Mucosa of descending colon (tissue), 3 donors: ENCODE measurements at regions not wholly inside any gene's neighbourhood (a gene's known extent, or its start where the extent isn't known, plus 50 kb on each side); places are given as distances from the start of the nearest gene placed in this dataset.
"Not testable (repeated sequence)": the region's sequence is repeated elsewhere in the genome, so short reads cannot be mapped to it uniquely, and the experiment has no call there.

ENCODE experiments used
- ATAC-seq: fragments of 200-7000 bp; cut with Tn5 transposase; one replicate; pipeline ENCODE4 v1.9.1; 2020; ENCODE audit warnings: mild to moderate bottlenecking, moderate library complexity
- DNase-seq, 3 donors: peaks; one replicate each; pipeline ENCODE4 v3.0.0-alpha.2; 2020
- H3K36me3 ChIP-seq: fragments of 200-600 bp; one replicate; pipeline ENCODE4 v1.8.0; 2021; ENCODE audit warnings: low read depth, mild to moderate bottlenecking
- H3K4me1 ChIP-seq: fragments of 200-600 bp; one replicate; pipeline ENCODE4 v1.8.0; 2021; ENCODE audit warnings: low read depth, mild to moderate bottlenecking
- H3K4me3 ChIP-seq: fragments of 200-600 bp; one replicate; pipeline ENCODE4 v1.8.0; 2021; ENCODE audit warnings: mild to moderate bottlenecking
- H3K9me3 ChIP-seq: fragments of 200-600 bp; one replicate; pipeline ENCODE4 v1.8.0; 2021; ENCODE audit warnings: mild to moderate bottlenecking
- CTCF ChIP-seq: fragments of 200-600 bp; IDR thresholded peaks from one replicate; pipeline ENCODE4 v1.8.0; 2022; ENCODE audit warnings: antibody characterized with exemption, mild to moderate bottlenecking
- intact Hi-C, 2 donors: fragments of 100-400 bp; cut with DNase I in 1 of 2; cut with micrococcal nuclease in 1 of 2; formaldehyde crosslinking; loops; one replicate each; pipeline versions ENCODE4 v1.11.0 to v1.11.1; 2022; cut with DNase I, micrococcal nuclease
- donor health status: DM: no; HTN: no; CAD: no; lungs with moderate emphysema.
- donor health status: DM: no; HTN: no; CAD: no.
- donor health status: DM: no; HTN: yes; CAD: no.

GRCh38 chr1:203986887-203987461 is 85.9 kb upstream of the SOX13 start:
- no peaks in the 10 kb centered on the region for H3K9me3 ChIP-seq
- intact Hi-C loops, result no loop called here
- no peaks in the 10 kb centered on the region for H3K36me3 ChIP-seq
- H3K4me1 ChIP-seq, result no peaks in the 10 kb centered on the region
- H3K4me3 ChIP-seq, result no peak overlapping the region
- ATAC-seq (no peak), DNase-seq (no peak)
- TF ChIP-seq CTCF, result no peak

- Histone ChIP-seq H3K4me3 (no peak overlapping the region), H3K9me3 (no peaks in the 10 kb centered on the region), H3K36me3 (no peaks in the 10 kb centered on the region), H3K4me1 (no peaks in the 10 kb centered on the region)
- TF ChIP-seq CTCF, result no peak
- peak in 1 of 3 donors; percentile 43 for DNase-seq
- intact Hi-C loops, result no loop called here
- peak; percentile 40 for ATAC-seq
These were observed 82.8 kb upstream of the SOX13 start for GRCh38 chr1:203990118-203990517.

GRCh38 chr1:203992440-203992839 is 80.5 kb upstream of the SOX13 start:
- TF ChIP-seq CTCF, result no peak
- H3K4me1 ChIP-seq, result no peaks in the 10 kb centered on the region
- DNase-seq (no peak), ATAC-seq (no peak)
- H3K4me3 ChIP-seq, result no peak overlapping the region
- intact Hi-C loops, result no loop called here
- no peaks in the 10 kb centered on the region for H3K9me3 ChIP-seq
- H3K36me3 ChIP-seq, result no peaks in the 10 kb centered on the region

GRCh38 chr1:203993256-203993655 is 79.7 kb upstream of the SOX13 start:
- Histone ChIP-seq H3K4me3 (no peak overlapping the region), H3K36me3 (no peaks in the 10 kb centered on the region), H3K4me1 (no peaks in the 10 kb centered on the region), H3K9me3 (no peaks in the 10 kb centered on the region)
- ATAC-seq (no peak), DNase-seq (no peak)
- TF ChIP-seq CTCF, result no peak
- intact Hi-C loops, result no loop called here

- no peak overlapping the region for H3K4me3 ChIP-seq
- ATAC-seq (no peak), DNase-seq (no peak)
- intact Hi-C loops, result no loop called here
- no peak for TF ChIP-seq CTCF
- no peaks in the 10 kb centered on the region for H3K36me3 ChIP-seq
- H3K9me3 ChIP-seq, result peaks cover under 1% of the 10 kb centered on the region
- H3K4me1 ChIP-seq, result no peaks in the 10 kb centered on the region
These were observed 77.7 kb upstream of the SOX13 start for GRCh38 chr1:203995228-203995627.

- DNase-seq (no peak), ATAC-seq (no peak)
- H3K9me3 ChIP-seq, result peaks cover 3% of the 10 kb centered on the region
- H3K36me3 ChIP-seq, result no peaks in the 10 kb centered on the region
- no peaks in the 10 kb centered on the region for H3K4me1 ChIP-seq
- no peak overlapping the region for H3K4me3 ChIP-seq
- intact Hi-C loops, result no loop called here
- TF ChIP-seq CTCF, result no peak
These were observed 76.8 kb upstream of the SOX13 start for GRCh38 chr1:203996126-203996525.

GRCh38 chr1:203998571-203998970 is 74.3 kb upstream of the SOX13 start:
- intact Hi-C loops, H3K4me3 ChIP-seq, H3K9me3 ChIP-seq, H3K4me1 ChIP-seq, H3K36me3 ChIP-seq, DNase-seq, ATAC-seq: not testable (repeated sequence)
